AG10803 (cell line): ENCODE measurements at regions not wholly inside any gene's neighbourhood (a gene's known extent, or its start where the extent isn't known, plus 50 kb on each side); places are given as distances from the start of the nearest gene placed in this dataset.

ENCODE experiments used
- DNase-seq: peaks from one replicate; pipeline ENCODE4 v3.0.0; 2010; ENCODE audit warnings: low read depth
- H3K4me3 ChIP-seq: 2 replicates; pipeline ENCODE4 v1.5.1; 2011; ENCODE audit warnings: mild to moderate bottlenecking, low read length, control low read depth
- TF ChIP-seq, protein P1 (sequence below): conservative IDR thresholded peaks from 2 replicates; pipeline ENCODE4 v1.5.1; 2011; ENCODE audit warnings: mild to moderate bottlenecking, low read length, control low read depth, inconsistent platforms

DNA sequence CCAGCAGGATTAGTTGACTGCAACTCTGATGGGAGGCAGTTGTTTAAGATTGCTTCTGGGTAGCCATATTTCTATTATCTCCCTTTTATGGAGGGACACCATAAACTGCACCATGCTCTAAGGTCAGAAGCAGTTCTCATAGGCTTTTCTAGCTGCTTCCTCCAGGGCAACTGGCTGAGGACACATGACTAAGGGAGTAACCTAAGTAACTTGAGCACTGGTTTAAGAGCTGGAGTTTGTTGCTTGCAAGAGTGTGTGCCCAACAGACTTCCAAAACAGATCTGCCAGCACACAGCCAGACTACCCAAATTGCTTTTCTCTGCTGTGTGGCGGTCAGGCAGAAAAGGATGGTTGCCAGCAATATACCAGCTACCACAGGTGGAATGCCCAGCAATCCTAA lies 111.2 kb upstream of the LHX8 start:
- H3K4me3 ChIP-seq = no peak overlapping the region
- DNase-seq = no peak
- TF ChIP-seq, protein P1, sequence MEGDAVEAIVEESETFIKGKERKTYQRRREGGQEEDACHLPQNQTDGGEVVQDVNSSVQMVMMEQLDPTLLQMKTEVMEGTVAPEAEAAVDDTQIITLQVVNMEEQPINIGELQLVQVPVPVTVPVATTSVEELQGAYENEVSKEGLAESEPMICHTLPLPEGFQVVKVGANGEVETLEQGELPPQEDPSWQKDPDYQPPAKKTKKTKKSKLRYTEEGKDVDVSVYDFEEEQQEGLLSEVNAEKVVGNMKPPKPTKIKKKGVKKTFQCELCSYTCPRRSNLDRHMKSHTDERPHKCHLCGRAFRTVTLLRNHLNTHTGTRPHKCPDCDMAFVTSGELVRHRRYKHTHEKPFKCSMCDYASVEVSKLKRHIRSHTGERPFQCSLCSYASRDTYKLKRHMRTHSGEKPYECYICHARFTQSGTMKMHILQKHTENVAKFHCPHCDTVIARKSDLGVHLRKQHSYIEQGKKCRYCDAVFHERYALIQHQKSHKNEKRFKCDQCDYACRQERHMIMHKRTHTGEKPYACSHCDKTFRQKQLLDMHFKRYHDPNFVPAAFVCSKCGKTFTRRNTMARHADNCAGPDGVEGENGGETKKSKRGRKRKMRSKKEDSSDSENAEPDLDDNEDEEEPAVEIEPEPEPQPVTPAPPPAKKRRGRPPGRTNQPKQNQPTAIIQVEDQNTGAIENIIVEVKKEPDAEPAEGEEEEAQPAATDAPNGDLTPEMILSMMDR = no peak

DNA sequence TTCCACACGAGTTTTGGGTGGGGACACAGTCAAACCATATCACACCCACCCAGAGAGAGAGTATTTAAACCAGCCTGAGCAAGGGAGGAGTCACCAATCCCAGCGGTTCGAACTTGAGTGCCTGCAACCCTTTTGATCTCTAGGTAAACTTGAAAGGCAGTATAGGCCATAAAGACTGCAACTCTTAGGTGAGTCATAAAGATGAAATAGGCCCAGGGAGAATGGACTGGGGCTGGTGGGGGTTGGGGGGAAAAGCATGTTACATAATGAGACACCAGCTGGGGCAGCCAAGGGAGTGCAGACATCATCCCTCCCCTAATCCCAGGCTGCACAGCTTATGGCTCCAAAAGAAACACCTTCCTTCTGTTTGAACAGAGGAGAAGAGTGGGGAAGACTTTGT lies 99.8 kb upstream of the LHX8 start:
- no peak overlapping the region for H3K4me3 ChIP-seq
- no peak for DNase-seq

DNA sequence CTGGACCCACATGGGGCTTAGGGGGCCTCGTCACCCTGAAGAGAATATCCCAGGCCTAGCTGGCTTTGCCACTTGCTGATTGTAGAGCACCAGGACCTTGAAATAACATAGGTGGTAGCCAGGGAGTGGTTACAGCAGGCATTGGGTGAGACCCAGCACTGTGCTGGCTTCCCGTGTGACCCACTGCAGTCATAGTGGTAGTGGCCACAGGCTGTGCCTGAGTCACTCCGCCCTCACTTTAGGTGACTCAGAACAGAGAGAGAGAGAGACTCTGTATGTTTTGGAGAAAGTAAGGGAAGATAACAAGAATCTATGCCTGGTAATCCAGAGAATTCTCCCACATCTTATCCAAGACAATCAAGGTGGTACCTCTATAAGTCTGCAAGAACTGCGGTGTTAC lies 98.7 kb upstream of the LHX8 start:
- DNase-seq = no peak
- TF ChIP-seq, protein P1 = no peak
- no peak overlapping the region for H3K4me3 ChIP-seq

More for the DNA sequence above, 99.8 kb upstream of the LHX8 start:
- TF ChIP-seq, protein P1 = no peak

DNA sequence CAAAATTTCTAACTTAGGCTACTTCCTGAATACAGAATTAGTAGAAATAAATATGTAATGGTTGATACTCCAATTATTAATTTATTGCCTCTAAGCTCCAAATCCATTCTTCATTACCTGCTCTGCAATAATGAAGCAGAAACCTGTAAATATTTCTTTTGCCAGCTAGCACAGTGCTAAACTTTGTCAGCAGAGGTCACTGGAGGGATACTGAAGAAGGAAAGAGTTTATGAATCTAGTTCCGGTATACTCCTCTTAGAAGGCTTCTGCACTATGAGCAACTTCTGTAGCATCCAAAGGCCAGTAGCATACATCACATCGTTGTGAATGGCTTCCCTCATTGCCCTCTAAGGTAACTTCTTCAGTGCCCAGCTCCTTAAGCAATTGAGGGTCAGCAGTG lies 81.0 kb upstream of the LHX8 start:
- TF ChIP-seq, protein P1 = 0 out of 2 replicates have a peak, but pooled peaks have one; percentile 3
- no peak overlapping the region for H3K4me3 ChIP-seq
- DNase-seq = no peak

DNA sequence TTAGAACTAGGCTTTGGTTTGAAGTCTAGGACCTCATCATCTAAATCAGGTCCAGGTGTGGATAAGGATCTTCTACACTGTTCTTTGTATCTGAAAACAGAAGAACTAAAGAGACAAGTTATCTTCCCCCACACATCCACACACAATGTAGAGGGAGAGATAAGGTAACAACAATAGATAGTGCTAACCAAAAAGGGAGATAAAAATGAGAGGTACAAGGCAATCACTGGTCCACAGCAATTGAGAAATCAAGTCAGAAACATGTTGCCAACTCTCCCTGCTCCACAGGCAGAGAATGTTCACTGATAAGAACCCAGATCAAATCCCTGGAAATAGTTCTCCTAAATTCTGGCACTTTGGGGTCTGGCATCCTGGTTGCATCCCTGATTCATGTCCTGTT lies 75.8 kb upstream of the LHX8 start:
- TF ChIP-seq, protein P1 = no peak
- no peak for DNase-seq
- H3K4me3 ChIP-seq = no peak overlapping the region

DNA sequence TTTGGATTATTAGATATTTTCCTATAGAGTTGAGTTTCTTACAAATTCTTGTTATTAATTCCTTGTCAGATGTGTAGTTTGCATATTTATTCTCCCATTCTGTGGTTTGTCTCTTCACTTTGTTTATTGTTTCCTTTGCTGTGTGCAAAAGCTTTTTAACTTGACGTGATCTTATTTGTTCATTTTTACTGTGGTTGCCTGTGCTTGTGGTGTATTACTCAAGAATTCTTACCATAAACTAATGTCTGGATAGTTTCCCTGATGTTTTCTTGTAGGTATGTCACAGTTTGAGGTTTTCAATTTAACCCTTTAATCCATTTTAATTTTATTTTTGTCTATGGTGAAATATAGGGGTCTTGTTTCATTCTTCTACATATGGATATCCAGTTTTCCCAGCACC lies 72.1 kb upstream of the LHX8 start:
- H3K4me3 ChIP-seq = no peak overlapping the region
- TF ChIP-seq, protein P1 = no peak
- no peak for DNase-seq

DNA sequence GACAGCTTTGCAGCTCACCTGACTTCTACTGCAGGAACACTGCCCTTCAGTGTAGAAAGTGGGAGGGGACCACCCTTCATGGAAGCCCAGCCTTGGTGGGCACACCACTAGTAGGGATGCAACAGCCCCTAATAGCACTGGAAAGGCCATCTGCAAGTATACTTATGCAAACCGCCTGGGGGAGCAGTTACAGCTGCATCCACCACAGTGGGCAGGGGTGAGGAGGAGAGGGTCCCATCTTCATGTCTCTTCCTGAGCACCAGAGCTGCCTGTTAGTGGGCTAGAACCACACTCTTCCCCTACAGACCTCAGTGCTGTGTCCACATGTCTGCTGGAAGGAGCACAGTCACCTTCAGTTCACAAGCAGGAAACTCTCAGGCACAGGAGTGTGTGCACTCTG lies 66.2 kb upstream of the LHX8 start:
- TF ChIP-seq, protein P1 = no peak
- no peak overlapping the region for H3K4me3 ChIP-seq
- DNase-seq = no peak
